KBM-7 (cell line): ENCODE measurements at regions not wholly inside any gene's neighbourhood (a gene's known extent, or its start where the extent isn't known, plus 50 kb on each side); places are given as distances from the start of the nearest gene placed in this dataset.

ENCODE experiments used
- DNase-seq: peaks from one replicate; pipeline ENCODE4 v3.0.0-alpha.2; 2015
- in situ Hi-C: fragments of 300-500 bp; cut with MboI; formaldehyde crosslinking; loops from 2 replicates; pipeline ENCODE4 v1.14.3; 2020; ENCODE audit warnings: low sequenced_read_pairs, low pct_unique_long_range_greater_than_20kb, mixed read lengths

DNA sequence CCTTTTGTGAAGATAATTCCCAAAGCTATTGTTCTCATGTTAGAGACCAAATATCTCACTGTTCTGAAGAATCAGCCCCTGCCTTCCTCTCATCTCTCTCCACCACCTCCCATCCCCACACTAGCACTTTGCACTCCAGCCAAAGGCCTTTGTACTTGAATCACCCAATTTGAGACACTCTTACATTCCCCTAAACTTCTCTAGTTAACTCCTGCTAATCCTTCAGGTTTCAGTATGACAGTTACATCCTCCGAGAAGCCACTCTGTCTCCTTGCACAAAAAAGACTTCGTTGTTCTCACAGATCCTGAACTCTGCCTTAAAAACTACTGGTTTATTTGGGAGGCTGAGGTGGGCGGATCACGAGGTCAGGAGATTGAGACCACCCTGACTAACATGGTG is 227.5 kb downstream of the PIK3R1 start:
- DNase-seq = no peak
- in situ Hi-C loops = no loop called here

DNA sequence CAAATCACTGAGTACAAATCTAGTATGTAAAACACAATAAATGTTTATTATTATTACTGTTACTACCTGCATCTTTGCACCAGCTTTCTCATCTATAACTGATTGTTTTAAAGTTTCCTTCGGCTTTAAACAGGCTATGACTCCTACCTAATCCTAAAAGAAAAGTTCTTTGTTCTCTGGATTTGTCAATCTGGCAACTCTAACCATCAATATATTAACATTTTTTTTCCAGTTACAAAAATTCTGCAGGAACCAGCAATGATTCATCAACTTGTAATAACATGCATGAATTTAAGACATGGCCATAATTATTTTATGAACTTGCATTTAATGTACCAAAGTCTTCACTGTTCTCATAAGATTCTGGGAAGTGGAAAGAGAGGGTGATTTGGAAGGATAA is 228.5 kb downstream of the PIK3R1 start:
- no peak for DNase-seq
- in situ Hi-C loops = no loop called here

DNA sequence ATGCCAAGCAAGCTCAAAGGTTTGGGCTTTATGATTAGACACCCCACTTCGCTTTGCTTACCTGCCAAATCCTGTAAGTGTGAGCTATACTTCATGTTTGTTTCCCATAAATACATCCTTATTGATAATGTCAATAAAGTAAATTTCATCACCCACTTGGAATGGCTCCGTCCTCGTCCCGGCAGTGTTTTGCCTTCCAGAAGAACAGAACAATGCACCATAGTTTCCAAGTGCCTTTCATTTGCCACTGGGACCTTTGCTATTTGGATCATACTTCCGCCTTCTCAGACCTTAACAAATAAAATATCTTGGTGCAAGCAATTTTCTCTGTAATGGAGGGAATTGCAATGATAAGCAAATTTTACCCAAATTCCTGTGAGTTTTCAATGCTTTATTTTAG is 229.3 kb downstream of the PIK3R1 start:
- in situ Hi-C loops = no loop called here

DNA sequence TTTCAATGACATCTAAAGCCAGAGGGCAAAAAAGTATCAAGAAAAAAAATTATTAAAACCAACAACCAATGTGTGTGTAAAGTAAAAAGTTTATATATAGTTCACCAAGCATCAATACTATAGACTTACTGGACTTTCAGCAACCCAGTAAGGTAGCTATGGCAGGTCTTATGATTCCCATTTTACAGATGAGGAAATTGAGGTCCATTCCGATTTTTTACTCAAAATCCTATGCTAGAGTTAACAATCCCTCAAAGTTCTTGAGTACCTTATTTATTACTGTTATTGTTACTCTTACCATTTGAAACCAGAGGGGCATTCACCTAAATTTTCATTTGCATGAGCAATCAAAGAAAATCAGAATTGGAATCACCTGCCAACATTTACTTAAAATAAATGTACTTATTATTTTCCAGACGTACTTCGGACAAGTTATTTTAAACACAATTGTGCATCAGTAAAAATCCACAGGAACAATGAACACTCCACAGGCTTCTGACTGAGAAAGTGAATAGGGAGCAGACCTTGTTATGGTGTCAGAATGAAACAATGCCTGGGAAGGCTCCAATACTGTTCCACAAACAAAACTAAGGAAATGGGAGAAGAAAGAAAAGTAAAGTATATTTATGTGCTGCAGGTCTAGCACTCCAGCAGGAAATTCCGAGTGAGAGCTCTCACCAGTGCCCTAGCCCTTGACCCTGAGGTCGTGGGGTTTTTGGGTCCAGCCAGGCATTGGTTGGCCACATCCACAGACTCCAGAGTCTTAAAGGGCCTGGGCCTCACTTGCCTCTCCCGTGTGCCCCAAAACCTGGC is 229.9 kb downstream of the PIK3R1 start:
- in situ Hi-C loops = no loop called here
- DNase-seq = no peak

More for the DNA sequence above, 229.3 kb downstream of the PIK3R1 start:
- DNase-seq = no peak

DNA sequence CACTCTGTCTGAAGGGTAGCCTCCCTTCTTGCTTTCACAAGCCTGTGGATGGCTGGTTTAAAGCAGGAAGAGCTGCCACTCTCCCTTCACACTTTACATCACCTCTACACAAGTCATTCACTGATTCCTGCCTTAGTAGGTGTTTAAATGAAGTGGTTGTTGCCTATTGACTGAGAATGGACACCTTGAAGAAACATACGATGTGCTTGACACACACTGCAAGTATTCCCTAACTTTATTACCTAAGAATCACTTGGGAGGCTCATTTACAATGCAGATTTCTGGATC is 230.5 kb downstream of the PIK3R1 start:
- in situ Hi-C loops = no loop called here
- no peak for DNase-seq

DNA sequence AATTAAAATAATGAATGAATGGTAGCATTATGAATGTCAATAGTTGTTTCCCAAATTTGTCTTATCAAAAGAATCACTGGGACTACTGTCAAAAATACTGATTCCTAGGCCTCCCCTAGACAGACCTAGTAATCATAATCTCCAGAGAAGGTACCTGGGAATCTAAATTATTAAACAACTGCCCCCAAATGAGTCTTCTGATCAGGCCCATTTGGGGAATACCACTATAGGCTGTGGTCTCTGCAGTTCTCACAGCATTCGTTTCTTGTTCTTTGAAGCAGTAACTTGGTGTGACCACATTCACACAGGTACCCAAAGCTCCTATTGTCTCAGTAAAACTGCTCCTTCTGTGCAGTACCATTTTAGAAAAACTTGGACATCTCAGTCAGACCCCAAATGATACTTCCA is 230.9 kb downstream of the PIK3R1 start:
- in situ Hi-C loops = no loop called here
- no peak for DNase-seq

DNA sequence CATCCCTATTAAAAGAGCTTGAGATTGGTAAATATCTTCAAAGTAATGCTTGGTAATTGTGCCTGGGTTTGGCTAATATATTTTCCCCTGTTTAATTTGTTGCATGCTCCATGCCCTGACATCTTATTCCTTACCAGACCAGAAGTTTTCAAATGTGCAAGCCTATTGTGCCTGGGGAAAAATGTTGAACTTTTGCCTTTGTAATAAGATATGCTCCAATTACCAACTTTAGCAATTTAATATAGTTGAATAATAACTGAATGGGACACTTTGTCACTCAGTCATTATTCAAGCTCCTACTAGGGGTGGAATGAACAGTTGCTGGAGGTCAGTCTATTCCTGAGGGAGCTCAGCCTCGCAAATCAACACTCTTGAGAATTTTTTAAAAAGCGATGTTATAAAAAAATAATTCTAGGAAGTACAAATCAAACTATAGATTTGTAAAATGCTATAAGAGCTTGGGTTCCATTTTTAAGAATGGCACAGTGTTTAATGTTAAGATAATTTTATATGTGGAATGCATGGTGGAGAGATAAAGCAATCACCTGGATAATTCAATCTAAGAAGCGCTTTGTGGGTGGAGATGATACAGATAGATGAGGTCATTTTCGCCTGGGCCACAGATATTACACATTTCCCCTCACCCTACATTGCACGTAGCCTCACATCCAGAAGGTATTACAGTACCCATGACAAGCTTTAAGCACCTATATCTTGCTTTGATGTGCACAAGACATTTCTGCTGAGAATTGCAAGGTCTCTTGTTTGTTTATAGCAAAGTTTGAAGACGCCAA is 231.8 kb downstream of the PIK3R1 start:
- no peak for DNase-seq
- in situ Hi-C loops = no loop called here

DNA sequence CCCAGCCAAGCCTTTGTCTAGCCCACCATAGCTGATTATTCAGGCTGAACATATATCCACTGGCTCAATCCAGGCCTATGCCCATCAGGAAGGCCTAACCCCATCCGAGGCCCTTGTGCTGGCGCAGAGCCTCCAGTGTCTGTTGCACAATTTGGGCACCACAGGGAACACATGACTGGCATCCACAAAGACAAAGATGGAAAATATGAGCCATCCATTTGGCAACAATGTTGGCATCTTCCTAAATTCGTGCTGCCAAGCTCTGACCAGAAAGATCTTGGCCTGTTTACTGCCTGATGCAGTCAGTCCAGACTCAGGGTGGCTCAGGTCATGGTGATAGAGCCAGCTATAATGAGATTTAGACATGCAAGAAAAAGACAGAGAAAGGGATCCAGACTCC is 233.8 kb downstream of the PIK3R1 start:
- DNase-seq = no peak
- in situ Hi-C loops = no loop called here

DNA sequence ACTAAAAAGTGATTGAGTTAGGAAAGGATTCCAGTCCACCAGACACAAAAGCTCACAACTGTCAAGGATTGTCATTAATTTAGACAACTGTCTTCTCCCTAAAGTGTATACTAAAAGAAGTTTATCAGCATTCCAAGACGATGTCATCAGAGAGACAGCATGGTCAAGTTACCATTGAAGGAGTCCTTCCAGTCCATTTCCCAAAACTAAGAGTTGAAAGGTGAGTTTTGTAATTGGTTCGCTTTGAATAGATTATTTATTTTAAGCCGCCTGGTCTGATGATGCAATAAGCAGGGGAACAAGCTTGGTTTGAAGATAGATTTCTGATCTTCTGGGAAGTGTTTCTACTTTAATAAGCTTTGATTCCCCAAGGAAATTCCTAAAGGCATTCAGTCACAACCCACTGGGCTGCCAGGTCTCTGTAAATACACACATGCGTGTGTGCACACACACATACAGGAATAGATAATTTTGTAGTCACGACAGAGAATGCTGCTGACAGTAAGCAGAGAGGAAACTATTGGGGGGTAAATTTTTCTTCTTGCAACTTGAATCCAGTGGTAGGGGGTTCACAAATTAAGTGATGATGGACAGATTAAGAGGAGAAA is 234.8 kb downstream of the PIK3R1 start:
- DNase-seq = no peak
- in situ Hi-C loops = loop anchor here (25.0 kb wide), 1 partner anchor 163 kb away; no protein-coding TSS in a partner anchor

DNA sequence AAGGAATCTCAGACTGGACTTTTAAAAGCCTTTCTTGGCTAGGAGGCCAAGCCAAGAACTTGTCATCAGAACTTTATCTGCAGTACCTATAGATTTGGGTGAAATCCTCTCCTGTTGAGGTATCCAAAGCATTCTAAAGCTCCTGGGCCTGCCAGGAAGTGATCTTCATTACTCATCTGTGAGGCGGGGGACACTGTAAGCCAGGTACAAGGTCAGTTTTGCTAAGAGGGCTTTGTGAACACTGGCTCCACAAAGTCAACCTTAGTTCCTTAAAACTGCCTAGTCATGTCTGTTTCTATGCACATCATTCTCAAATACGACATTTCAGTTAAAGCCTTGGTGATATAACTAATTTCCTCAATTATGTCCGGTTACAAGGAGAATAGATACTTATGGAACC is 236.7 kb downstream of the PIK3R1 start:
- in situ Hi-C loops = loop anchor here (25.0 kb wide), 1 partner anchor 165 kb away; no protein-coding TSS in a partner anchor
- no peak for DNase-seq

DNA sequence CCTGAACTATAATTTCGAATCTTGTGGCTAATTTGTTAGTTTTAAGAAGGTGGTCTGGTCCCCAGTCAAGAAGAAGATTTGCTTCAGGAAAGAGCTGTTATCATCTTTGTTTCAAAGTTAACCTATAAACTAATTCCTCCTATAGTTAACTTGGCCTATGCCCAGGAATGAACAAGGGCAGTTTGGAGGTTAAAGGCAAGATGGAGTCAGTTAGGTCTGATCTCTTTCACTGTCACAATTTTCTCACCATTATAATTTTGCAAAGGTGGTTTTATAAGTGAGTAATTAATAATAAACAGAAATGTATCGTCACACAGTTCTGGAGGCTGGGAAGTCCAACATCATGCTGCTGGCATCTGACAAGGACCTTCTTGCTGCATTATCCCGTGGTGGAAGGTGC is 238.6 kb downstream of the PIK3R1 start:
- no peak for DNase-seq
- in situ Hi-C loops = loop anchor here (25.0 kb wide), 1 partner anchor 167 kb away; no protein-coding TSS in a partner anchor

DNA sequence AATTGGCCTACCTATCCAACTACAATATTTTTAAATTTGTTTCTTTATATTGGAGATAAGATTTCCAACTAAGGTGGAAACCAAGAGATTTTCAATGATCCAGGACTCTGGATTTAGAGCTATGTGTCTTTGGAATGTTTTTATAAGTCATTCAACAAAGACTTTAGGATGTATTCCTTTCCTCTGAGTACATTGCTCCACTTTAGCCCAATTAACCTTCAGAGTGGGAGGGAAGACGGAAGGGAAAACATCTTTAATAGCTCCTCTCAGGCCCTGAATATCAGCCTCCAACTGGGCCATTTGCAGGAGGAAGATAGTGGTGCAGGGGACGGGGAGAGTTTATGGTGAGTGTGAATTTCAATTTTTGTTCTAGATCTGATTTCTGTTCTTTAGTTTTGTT is 239.2 kb downstream of the PIK3R1 start:
- DNase-seq = no peak
- in situ Hi-C loops = loop anchor here (25.0 kb wide), 1 partner anchor 167 kb away; no protein-coding TSS in a partner anchor

DNA sequence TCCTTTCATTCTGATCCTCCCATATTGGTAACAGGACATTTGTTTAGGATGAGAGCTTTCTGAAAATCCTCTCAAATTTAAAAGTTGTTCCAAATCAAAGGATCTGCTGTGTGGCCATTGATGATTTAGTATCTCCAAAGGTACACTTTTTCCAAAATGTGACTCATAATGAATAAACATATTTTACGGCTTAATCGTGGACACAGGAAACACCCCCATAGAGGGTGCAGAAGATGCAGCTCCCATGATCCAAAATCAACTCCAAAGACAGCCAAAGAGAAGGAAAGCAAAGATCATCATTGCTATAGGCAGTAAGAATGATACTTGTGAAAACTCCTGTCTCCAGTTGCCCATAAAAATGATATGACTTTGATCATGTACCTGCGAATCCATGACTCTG is 239.7 kb downstream of the PIK3R1 start:
- in situ Hi-C loops = loop anchor here (25.0 kb wide), 1 partner anchor 168 kb away; no protein-coding TSS in a partner anchor

DNA sequence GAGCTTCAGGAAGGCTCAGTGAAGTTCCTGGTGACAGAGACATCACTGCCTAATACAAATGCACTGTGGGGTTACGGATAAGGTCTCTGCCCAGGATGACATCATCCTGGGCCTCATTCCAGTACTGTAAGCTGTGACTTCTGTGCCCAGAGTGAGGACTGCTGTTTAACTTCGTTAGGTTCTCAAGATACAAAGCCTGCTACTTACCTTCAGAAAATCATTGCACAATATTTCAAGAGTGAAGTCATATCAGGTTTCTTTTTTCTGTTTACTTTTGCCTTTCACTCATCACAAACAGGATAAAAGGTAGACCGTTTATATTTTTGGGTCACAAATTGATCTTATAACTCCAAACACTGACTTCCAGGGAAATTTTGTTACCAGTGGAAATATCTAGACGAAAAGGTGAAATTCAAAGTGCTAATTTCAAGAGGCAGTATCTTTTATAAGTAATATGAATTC is 241.2 kb downstream of the PIK3R1 start:
- no peak for DNase-seq
- in situ Hi-C loops = loop anchor here (25.0 kb wide), 1 partner anchor 169 kb away; no protein-coding TSS in a partner anchor

More for the DNA sequence above, 239.7 kb downstream of the PIK3R1 start:
- no peak for DNase-seq

DNA sequence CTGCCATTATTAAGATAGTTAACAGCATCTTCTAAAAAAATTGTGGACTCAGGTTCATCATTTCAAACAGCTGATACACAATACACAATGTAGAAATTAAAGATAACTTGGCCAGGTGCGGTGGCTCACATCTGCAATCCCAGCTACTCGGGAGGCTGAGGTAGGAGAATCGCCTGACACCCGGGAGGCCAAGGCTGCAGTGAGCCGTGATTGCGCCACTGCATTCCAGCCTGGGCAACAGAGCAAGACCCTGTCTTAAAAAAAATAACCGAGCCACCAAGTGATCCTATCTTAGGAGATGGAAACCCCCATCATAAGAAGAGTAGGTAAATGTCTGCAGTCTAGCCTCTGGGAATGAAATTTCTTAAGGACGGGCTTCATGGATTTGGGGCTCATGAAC is 241.7 kb downstream of the PIK3R1 start:
- in situ Hi-C loops = loop anchor here (25.0 kb wide), 1 partner anchor 170 kb away; no protein-coding TSS in a partner anchor

DNA sequence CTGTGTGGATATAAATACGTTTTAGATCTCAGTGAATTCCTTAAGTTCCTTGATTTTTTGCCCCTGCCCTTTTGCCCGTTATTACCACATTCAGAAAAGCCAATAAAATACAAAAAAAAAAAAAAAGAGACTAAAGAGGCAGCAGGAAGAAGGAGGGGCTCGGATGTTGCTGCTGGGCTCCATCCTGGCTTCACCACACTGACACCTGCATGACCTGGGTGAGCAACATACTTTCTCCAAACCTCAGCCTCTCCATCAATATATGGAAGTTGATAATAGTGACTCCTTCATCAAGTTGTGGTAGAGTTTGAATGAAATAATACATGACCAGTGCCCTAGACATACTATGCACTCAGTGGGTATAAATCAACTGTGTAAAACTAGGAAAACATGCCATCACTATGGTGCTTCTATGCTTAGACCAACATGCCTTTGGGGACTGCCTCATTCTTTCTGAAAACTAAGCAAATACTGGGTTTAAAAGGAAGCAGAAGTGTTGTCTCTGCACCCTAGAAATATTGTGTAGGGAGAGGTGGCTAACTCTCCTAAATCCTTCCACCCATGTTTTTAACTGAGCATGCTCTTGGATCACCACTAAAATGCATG is 243.0 kb downstream of the PIK3R1 start:
- in situ Hi-C loops = loop anchor here (25.0 kb wide), 1 partner anchor 171 kb away; no protein-coding TSS in a partner anchor
- no peak for DNase-seq

More for the DNA sequence above, 241.7 kb downstream of the PIK3R1 start:
- DNase-seq = no peak

DNA sequence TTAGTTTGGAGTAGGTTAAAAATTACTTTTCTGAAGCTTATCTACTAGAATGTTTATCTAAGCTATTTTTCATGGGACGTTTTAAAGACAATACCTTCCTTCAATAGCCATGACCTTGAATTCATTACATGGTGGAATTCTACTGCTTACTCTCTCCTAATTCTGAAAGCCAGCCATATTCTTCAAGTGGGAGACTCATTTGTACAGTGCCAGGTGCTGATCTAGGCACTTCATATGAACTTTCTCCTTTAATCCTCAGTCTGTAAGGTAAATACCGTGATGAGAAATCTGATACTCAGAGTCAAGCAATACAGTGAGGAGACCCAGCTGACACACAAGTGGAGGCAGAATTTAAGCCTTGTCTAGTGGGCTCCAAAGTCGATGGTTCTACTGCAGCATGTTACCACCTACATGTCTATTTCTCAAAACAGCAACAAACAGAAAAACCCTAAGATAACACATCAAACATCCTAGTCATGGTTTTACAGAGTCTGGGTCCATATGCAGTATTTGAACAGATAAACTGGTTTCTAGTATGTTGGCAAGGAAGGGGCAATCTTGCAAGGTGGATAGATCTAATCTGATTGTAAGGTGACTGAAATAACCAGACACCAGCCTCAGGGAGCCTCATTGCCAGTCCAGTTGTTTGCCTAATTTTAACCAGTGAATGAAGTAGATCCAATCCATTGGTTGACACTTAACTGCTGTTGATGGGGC is 243.7 kb downstream of the PIK3R1 start:
- DNase-seq = no peak
- in situ Hi-C loops = loop anchor here (25.0 kb wide), 1 partner anchor 172 kb away; no protein-coding TSS in a partner anchor

DNA sequence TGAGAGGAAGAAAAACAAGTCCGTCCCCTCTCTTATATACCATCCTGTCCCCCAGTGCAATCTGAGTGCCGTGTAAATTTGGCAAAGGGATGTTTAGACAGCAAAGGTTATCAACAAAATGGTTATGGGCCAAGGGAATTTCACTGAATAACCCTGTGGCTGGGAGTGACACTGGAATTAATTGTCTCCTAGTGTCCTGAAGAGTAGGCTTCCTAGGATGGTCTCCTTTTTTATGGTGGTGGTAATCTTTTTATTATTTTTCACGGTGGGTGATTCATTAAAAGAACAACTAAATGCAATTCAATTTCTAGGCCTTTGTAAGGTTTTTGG is 244.2 kb downstream of the PIK3R1 start:
- in situ Hi-C loops = loop anchor here (25.0 kb wide), 1 partner anchor 172 kb away; no protein-coding TSS in a partner anchor
- no peak for DNase-seq
